HepG2 (cell line): ENCODE measurements at regions not wholly inside any gene's neighbourhood (a gene's known extent, or its start where the extent isn't known, plus 50 kb on each side); places are given as distances from the start of the nearest gene placed in this dataset.

Experiments used
- ESRRA ChIP-seq: sonication (generic); formaldehyde crosslinking; IDR thresholded peaks from 2 replicates; pipeline ENCODE4 v1.5.1; 2020; ENCODE audit warnings: mild to moderate bottlenecking, low read depth, missing genetic modification reagents
- EZH2 ChIP-seq: conservative IDR thresholded peaks from 2 replicates; pipeline ENCODE4 v1.6.1; 2012; ENCODE audit warnings: mild to moderate bottlenecking, low read depth, low read length, moderate library complexity
- HDAC6 ChIP-seq: fragments of 200-600 bp; sonication (generic); IDR thresholded peaks from 2 replicates; pipeline ENCODE4 v1.7.0; 2017; ENCODE audit warnings: mild to moderate bottlenecking, antibody characterized with exemption, low read length, low read depth
- MIXL1 ChIP-seq: IDR thresholded peaks from 2 replicates; pipeline ENCODE4 v1.6.1; 2016
- POLR2AphosphoS2 ChIP-seq: IDR thresholded peaks from 2 replicates; pipeline ENCODE4 v1.6.1; 2011; ENCODE audit warnings: low read depth, low read length, improper control_type of control experiment
- POLR2AphosphoS5 ChIP-seq: IDR thresholded peaks from 2 replicates; pipeline ENCODE4 v1.6.1; 2012; ENCODE audit warnings: low read depth, low read length
- SP140L ChIP-seq: sonication (generic); formaldehyde crosslinking; IDR thresholded peaks from 2 replicates; pipeline ENCODE4 v1.4.0; 2020; ENCODE audit warnings: missing genetic modification reagents, borderline replicate concordance
- SYNCRIP ChIP-seq: fragments of 200-400 bp; formaldehyde crosslinking; IDR thresholded peaks from 2 replicates; pipeline ENCODE4 v1.6.1; 2018; ENCODE audit warnings: mild to moderate bottlenecking, low read depth, low read length; ENCODE audit not compliant: insufficient read depth
- TF ChIP-seq, protein P1 (sequence below): sonication (generic); formaldehyde crosslinking; IDR thresholded peaks from 2 replicates; pipeline ENCODE4 v1.5.0; 2020; ENCODE audit warnings: mild to moderate bottlenecking, missing genetic modification reagents, moderate library complexity
- TF ChIP-seq, protein P2 (sequence below): sonication (generic); formaldehyde crosslinking; IDR thresholded peaks from 2 replicates; pipeline ENCODE4 v1.4.0; 2020; ENCODE audit warnings: missing genetic modification reagents
- TF ChIP-seq, protein P3 (sequence below), 2 experiments: sonication (generic) in 1 of 2; formaldehyde crosslinking in 1 of 2; IDR thresholded peaks; 2 replicates each; pipeline versions ENCODE4 v1.5.1 to v1.6.1; 2011 to 2020; ENCODE audit warnings: borderline replicate concordance in 1 of 2, low read depth in 1 of 2, low read length in 1 of 2, mild to moderate bottlenecking in 1 of 2, missing genetic modification reagents in 1 of 2, moderate library complexity in 1 of 2
- TF ChIP-seq, protein P4 (sequence below): sonication (generic); formaldehyde crosslinking; IDR thresholded peaks from 2 replicates; pipeline ENCODE4 v1.4.0; 2020; ENCODE audit warnings: missing genetic modification reagents

DNA sequence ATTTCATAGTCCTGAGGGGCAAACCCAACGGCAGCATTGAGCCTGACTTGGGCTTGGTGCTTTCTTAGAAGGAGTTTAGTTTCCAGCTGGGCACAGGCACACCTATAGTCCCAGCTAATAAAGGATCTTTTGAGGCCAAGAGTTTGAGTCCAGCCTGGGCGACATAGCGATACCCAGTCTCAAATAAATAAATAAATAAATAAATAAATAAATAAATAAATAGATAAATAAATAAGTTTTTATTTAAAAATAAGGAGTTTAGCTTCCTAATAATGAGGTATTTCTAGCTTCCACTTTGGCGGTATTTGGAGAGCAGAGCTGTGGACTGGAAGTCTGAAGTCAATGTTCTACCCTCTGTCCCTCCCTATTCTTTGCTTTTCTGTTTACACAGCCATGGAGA is 186.6 kb downstream of the URB2 start:
- TF ChIP-seq, protein P1, sequence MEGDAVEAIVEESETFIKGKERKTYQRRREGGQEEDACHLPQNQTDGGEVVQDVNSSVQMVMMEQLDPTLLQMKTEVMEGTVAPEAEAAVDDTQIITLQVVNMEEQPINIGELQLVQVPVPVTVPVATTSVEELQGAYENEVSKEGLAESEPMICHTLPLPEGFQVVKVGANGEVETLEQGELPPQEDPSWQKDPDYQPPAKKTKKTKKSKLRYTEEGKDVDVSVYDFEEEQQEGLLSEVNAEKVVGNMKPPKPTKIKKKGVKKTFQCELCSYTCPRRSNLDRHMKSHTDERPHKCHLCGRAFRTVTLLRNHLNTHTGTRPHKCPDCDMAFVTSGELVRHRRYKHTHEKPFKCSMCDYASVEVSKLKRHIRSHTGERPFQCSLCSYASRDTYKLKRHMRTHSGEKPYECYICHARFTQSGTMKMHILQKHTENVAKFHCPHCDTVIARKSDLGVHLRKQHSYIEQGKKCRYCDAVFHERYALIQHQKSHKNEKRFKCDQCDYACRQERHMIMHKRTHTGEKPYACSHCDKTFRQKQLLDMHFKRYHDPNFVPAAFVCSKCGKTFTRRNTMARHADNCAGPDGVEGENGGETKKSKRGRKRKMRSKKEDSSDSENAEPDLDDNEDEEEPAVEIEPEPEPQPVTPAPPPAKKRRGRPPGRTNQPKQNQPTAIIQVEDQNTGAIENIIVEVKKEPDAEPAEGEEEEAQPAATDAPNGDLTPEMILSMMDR, result no peak
- TF ChIP-seq POLR2AphosphoS2 (no peak), HDAC6 (no peak), SYNCRIP (no peak), POLR2AphosphoS5 (no peak), MIXL1 (CRISPR knock-in tag) (no peak), EZH2 (no peak), ESRRA (CRISPR knock-in tag) (no peak), SP140L (no peak)
- TF ChIP-seq, protein P2, sequence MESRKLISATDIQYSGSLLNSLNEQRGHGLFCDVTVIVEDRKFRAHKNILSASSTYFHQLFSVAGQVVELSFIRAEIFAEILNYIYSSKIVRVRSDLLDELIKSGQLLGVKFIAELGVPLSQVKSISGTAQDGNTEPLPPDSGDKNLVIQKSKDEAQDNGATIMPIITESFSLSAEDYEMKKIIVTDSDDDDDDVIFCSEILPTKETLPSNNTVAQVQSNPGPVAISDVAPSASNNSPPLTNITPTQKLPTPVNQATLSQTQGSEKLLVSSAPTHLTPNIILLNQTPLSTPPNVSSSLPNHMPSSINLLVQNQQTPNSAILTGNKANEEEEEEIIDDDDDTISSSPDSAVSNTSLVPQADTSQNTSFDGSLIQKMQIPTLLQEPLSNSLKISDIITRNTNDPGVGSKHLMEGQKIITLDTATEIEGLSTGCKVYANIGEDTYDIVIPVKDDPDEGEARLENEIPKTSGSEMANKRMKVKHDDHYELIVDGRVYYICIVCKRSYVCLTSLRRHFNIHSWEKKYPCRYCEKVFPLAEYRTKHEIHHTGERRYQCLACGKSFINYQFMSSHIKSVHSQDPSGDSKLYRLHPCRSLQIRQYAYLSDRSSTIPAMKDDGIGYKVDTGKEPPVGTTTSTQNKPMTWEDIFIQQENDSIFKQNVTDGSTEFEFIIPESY (CRISPR knock-in tag), result no peak
- TF ChIP-seq, protein P3, sequence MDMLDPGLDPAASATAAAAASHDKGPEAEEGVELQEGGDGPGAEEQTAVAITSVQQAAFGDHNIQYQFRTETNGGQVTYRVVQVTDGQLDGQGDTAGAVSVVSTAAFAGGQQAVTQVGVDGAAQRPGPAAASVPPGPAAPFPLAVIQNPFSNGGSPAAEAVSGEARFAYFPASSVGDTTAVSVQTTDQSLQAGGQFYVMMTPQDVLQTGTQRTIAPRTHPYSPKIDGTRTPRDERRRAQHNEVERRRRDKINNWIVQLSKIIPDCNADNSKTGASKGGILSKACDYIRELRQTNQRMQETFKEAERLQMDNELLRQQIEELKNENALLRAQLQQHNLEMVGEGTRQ (IDR thresholded peaks at IDR 0.05; ENCODE audit: low read depth, low read length), result no peak
- TF ChIP-seq, protein P3 (CRISPR knock-in tag; IDR thresholded peaks at IDR 0.05; ENCODE audit: borderline replicate concordance), result no peak
- TF ChIP-seq, protein P4, sequence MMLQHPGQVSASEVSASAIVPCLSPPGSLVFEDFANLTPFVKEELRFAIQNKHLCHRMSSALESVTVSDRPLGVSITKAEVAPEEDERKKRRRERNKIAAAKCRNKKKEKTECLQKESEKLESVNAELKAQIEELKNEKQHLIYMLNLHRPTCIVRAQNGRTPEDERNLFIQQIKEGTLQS, result no peak
